ENCODE measurements at regions not wholly inside any gene's neighbourhood (a gene's known extent, or its start where the extent isn't known, plus 50 kb on each side); places are given as distances from the start of the nearest gene placed in this dataset.

DNA sequence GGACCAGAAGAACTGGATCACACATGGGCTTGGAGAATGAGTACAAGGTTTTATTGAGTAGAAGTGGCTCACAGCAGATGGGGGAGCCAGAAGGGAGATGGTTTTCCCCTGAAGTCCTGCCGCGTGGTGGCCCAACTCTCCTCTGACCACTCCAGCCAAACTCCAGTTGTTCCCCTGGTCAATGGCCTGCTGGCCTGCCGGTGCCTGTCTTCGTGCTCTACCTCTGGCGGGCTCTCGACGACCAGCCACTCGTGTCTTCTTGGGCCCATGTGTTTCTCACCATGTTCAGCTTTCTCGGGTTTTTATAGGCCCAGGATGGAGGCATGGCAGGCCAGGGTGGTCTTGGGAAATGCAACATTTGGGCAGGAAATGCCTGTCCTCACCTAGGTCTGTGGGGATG is 519.6 kb downstream of the CYLC2 start:
- TF ChIP-seq HIVEP1 (CRISPR knock-in tag; IDR thresholded peaks at IDR 0.05) (no peak), POLR2AphosphoS5 (IDR thresholded peaks at IDR 0.05; ENCODE audit: low read depth, low read length) (no peak), RORA (CRISPR knock-in tag; IDR thresholded peaks at IDR 0.05) (no peak)
- TF ChIP-seq, protein P1, sequence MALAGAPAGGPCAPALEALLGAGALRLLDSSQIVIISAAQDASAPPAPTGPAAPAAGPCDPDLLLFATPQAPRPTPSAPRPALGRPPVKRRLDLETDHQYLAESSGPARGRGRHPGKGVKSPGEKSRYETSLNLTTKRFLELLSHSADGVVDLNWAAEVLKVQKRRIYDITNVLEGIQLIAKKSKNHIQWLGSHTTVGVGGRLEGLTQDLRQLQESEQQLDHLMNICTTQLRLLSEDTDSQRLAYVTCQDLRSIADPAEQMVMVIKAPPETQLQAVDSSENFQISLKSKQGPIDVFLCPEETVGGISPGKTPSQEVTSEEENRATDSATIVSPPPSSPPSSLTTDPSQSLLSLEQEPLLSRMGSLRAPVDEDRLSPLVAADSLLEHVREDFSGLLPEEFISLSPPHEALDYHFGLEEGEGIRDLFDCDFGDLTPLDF (CRISPR knock-in tag; IDR thresholded peaks at IDR 0.05): no peak
- TF ChIP-seq, protein P2, sequence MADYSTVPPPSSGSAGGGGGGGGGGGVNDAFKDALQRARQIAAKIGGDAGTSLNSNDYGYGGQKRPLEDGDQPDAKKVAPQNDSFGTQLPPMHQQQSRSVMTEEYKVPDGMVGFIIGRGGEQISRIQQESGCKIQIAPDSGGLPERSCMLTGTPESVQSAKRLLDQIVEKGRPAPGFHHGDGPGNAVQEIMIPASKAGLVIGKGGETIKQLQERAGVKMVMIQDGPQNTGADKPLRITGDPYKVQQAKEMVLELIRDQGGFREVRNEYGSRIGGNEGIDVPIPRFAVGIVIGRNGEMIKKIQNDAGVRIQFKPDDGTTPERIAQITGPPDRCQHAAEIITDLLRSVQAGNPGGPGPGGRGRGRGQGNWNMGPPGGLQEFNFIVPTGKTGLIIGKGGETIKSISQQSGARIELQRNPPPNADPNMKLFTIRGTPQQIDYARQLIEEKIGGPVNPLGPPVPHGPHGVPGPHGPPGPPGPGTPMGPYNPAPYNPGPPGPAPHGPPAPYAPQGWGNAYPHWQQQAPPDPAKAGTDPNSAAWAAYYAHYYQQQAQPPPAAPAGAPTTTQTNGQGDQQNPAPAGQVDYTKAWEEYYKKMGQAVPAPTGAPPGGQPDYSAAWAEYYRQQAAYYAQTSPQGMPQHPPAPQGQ (CRISPR knock-in tag; IDR thresholded peaks at IDR 0.05; ENCODE audit: borderline replicate concordance): no peak
